IPS-15b (cell line): ENCODE measurements at regions not wholly inside any gene's neighbourhood (a gene's known extent, or its start where the extent isn't known, plus 50 kb on each side); places are given as distances from the start of the nearest gene placed in this dataset.

ENCODE experiments used
- H3K27me3 ChIP-seq: one replicate; pipeline ENCODE4 v1.6.1; 2013; ENCODE audit warnings: low read length; ENCODE audit not compliant: control insufficient read depth, insufficient read depth
- H3K36me3 ChIP-seq: one replicate; pipeline ENCODE4 v1.6.1; 2013; ENCODE audit warnings: low read length; ENCODE audit not compliant: control insufficient read depth, insufficient read depth
- H3K4me1 ChIP-seq: one replicate; pipeline ENCODE4 v1.6.1; 2013; ENCODE audit warnings: mild to moderate bottlenecking, low read length; ENCODE audit not compliant: control insufficient read depth, insufficient read depth
- H3K4me3 ChIP-seq: one replicate; pipeline ENCODE4 v1.5.1; 2013; ENCODE audit warnings: low read depth, low read length
- H3K9ac ChIP-seq: one replicate; pipeline ENCODE4 v1.6.1; 2013; ENCODE audit warnings: low read depth, mild to moderate bottlenecking, low read length
- H3K9me3 ChIP-seq: one replicate; pipeline ENCODE4 v1.6.1; 2013; ENCODE audit warnings: mild to moderate bottlenecking, low read length; ENCODE audit not compliant: control insufficient read depth, insufficient read depth

- peak overlapping the region; percentile 76 for H3K9ac ChIP-seq
- no peaks in the 10 kb centered on the region for H3K9me3 ChIP-seq
- H3K4me1 ChIP-seq = peaks cover 12% of the 10 kb centered on the region
- peaks cover 50% of the 10 kb centered on the region for H3K27me3 ChIP-seq
- H3K4me3 ChIP-seq = peak overlapping the region; percentile 87
- no peaks in the 10 kb centered on the region for H3K36me3 ChIP-seq
Measured at GRCh38 chr3:43999728-44000319, 241.9 kb upstream of the TOPAZ1 start.

GRCh38 chr3:44000586-44000985 lies 241.1 kb upstream of the TOPAZ1 start:
- Histone ChIP-seq H3K9ac (no peak overlapping the region), H3K9me3 (no peaks in the 10 kb centered on the region), H3K27me3 (peaks cover 42% of the 10 kb centered on the region), H3K4me1 (peaks cover 12% of the 10 kb centered on the region), H3K36me3 (no peaks in the 10 kb centered on the region), H3K4me3 (no peak overlapping the region)

GRCh38 chr3:44001072-44001471 lies 240.6 kb upstream of the TOPAZ1 start:
- Histone ChIP-seq H3K9me3 (no peaks in the 10 kb centered on the region), H3K36me3 (no peaks in the 10 kb centered on the region), H3K27me3 (peaks cover 37% of the 10 kb centered on the region), H3K9ac (no peak overlapping the region), H3K4me3 (no peak overlapping the region), H3K4me1 (peaks cover 12% of the 10 kb centered on the region)

- peaks cover 10% of the 10 kb centered on the region for H3K4me1 ChIP-seq
- no peak overlapping the region for H3K4me3 ChIP-seq
- no peaks in the 10 kb centered on the region for H3K9me3 ChIP-seq
- H3K27me3 ChIP-seq = peaks cover 10% of the 10 kb centered on the region
- no peaks in the 10 kb centered on the region for H3K36me3 ChIP-seq
- no peak overlapping the region for H3K9ac ChIP-seq
Measured at GRCh38 chr3:44003801-44004200, 237.9 kb upstream of the TOPAZ1 start.

GRCh38 chr3:44011680-44012079 lies 230.0 kb upstream of the TOPAZ1 start:
- Histone ChIP-seq H3K4me3 (no peak overlapping the region), H3K36me3 (no peaks in the 10 kb centered on the region), H3K27me3 (no peaks in the 10 kb centered on the region), H3K9me3 (no peaks in the 10 kb centered on the region), H3K4me1 (no peaks in the 10 kb centered on the region), H3K9ac (no peak overlapping the region)

- H3K9ac ChIP-seq = no peak overlapping the region
- H3K27me3 ChIP-seq = no peaks in the 10 kb centered on the region
- no peaks in the 10 kb centered on the region for H3K4me1 ChIP-seq
- H3K4me3 ChIP-seq = no peak overlapping the region
- no peaks in the 10 kb centered on the region for H3K9me3 ChIP-seq
- no peaks in the 10 kb centered on the region for H3K36me3 ChIP-seq
Measured at GRCh38 chr3:44012160-44012899, 229.4 kb upstream of the TOPAZ1 start.

GRCh38 chr3:44013967-44014366 lies 227.7 kb upstream of the TOPAZ1 start:
- no peak overlapping the region for H3K9ac ChIP-seq
- no peaks in the 10 kb centered on the region for H3K9me3 ChIP-seq
- H3K27me3 ChIP-seq = no peaks in the 10 kb centered on the region
- no peaks in the 10 kb centered on the region for H3K36me3 ChIP-seq
- H3K4me3 ChIP-seq = no peak overlapping the region
- H3K4me1 ChIP-seq = peaks cover 6% of the 10 kb centered on the region

GRCh38 chr3:44015170-44015569 lies 226.5 kb upstream of the TOPAZ1 start:
- Histone ChIP-seq H3K9me3 (no peaks in the 10 kb centered on the region), H3K4me3 (no peak overlapping the region), H3K9ac (no peak overlapping the region), H3K36me3 (no peaks in the 10 kb centered on the region), H3K27me3 (no peaks in the 10 kb centered on the region), H3K4me1 (peaks cover 18% of the 10 kb centered on the region)

- Histone ChIP-seq H3K4me3 (no peak overlapping the region), H3K36me3 (no peaks in the 10 kb centered on the region), H3K4me1 (peaks cover 19% of the 10 kb centered on the region), H3K27me3 (peaks cover 12% of the 10 kb centered on the region), H3K9ac (no peak overlapping the region), H3K9me3 (no peaks in the 10 kb centered on the region)
Measured at GRCh38 chr3:44016818-44017217, 224.9 kb upstream of the TOPAZ1 start.

- Histone ChIP-seq H3K9ac (no peak overlapping the region), H3K4me1 (peaks cover 19% of the 10 kb centered on the region), H3K4me3 (no peak overlapping the region), H3K27me3 (peaks cover 24% of the 10 kb centered on the region), H3K36me3 (no peaks in the 10 kb centered on the region), H3K9me3 (no peaks in the 10 kb centered on the region)
Measured at GRCh38 chr3:44018926-44019325, 222.8 kb upstream of the TOPAZ1 start.

- no peaks in the 10 kb centered on the region for H3K36me3 ChIP-seq
- H3K27me3 ChIP-seq = peaks cover 24% of the 10 kb centered on the region
- H3K4me1 ChIP-seq = peaks cover 19% of the 10 kb centered on the region
- no peak overlapping the region for H3K9ac ChIP-seq
- no peaks in the 10 kb centered on the region for H3K9me3 ChIP-seq
- H3K4me3 ChIP-seq = no peak overlapping the region
Measured at GRCh38 chr3:44019736-44020135, 221.9 kb upstream of the TOPAZ1 start.

GRCh38 chr3:44020143-44020542 lies 221.5 kb upstream of the TOPAZ1 start:
- no peaks in the 10 kb centered on the region for H3K36me3 ChIP-seq
- H3K9ac ChIP-seq = no peak overlapping the region
- no peaks in the 10 kb centered on the region for H3K9me3 ChIP-seq
- H3K4me3 ChIP-seq = no peak overlapping the region
- peaks cover 19% of the 10 kb centered on the region for H3K4me1 ChIP-seq
- H3K27me3 ChIP-seq = peaks cover 24% of the 10 kb centered on the region
